IMR-90 (cell line): ENCODE measurements at regions not wholly inside any gene's neighbourhood (a gene's known extent, or its start where the extent isn't known, plus 50 kb on each side); places are given as distances from the start of the nearest gene placed in this dataset.

ENCODE experiments used
- ATAC-seq: fragments of 200-7000 bp; cut with Tn5 transposase; 2 replicates; pipeline ENCODE4 v1.9.1; 2020; ENCODE audit warnings: low read depth, mild to moderate bottlenecking, moderate library complexity
- BruUV-seq: library from RNA; stranded (reverse); fragments of 400-500 nt; replicated peaks from 2 replicates; lab custom pipeline; 2021; lab: Mats Ljungman, UMichigan
- CTCF ChIA-PET: fragments of 300-600 bp; formaldehyde crosslinking; extraction: SDS; loops from one replicate; lab custom pipeline; 2021; ENCODE audit warnings: antibody characterized with exemption; lab: Yijun Ruan, JAX
- POLR2A ChIA-PET: fragments of 300-600 bp; sonication (Branson Sonifier 250); formaldehyde crosslinking; loops from one replicate; lab custom pipeline; 2022; ENCODE audit warnings: antibody characterized with exemption; ENCODE audit not compliant: unreplicated experiment; lab: Charles Lee
- DNase-seq: peaks from one replicate; pipeline ENCODE4 v3.0.0; 2013
- H2AFZ ChIP-seq: replicated peaks from 2 replicates; pipeline ENCODE3; 2013; ENCODE audit warnings: low read length, mild to moderate bottlenecking; ENCODE audit not compliant: poor library complexity
- H2AK5ac ChIP-seq: 2 replicates; pipeline ENCODE4 v1.6.1; 2013; ENCODE audit warnings: low read depth, low read length, inconsistent platforms
- H2AK9ac ChIP-seq: replicated peaks from 2 replicates; pipeline ENCODE3; 2013; ENCODE audit warnings: mild to moderate bottlenecking, low read depth, low read length, moderate library complexity; ENCODE audit not compliant: poor library complexity
- H2BK120ac ChIP-seq: 2 replicates; pipeline ENCODE4 v1.6.1; 2013; ENCODE audit warnings: low read depth, low read length, inconsistent platforms
- H2BK15ac ChIP-seq: 3 replicates; pipeline ENCODE4 v1.6.1; 2013; ENCODE audit warnings: low read depth, low read length, inconsistent platforms
- H2BK20ac ChIP-seq: 2 replicates; pipeline ENCODE4 v1.6.1; 2013; ENCODE audit warnings: low read depth, mild to moderate bottlenecking, inconsistent platforms, low read length, moderate library complexity
- H2BK5ac ChIP-seq: 2 replicates; pipeline ENCODE4 v1.6.1; 2013; ENCODE audit warnings: mild to moderate bottlenecking, low read depth, low read length, inconsistent platforms; ENCODE audit not compliant: poor library complexity, severe bottlenecking
- H3K14ac ChIP-seq: replicated peaks from 2 replicates; pipeline ENCODE4 v1.6.1; 2013; ENCODE audit warnings: low read depth, low read length, inconsistent platforms
- H3K18ac ChIP-seq: 2 replicates; pipeline ENCODE4 v1.6.1; 2013; ENCODE audit warnings: low read depth, low read length, control low read depth
- H3K23ac ChIP-seq: 2 replicates; pipeline ENCODE4 v1.6.1; 2013; ENCODE audit warnings: low read depth, low read length, inconsistent platforms
- H3K27ac ChIP-seq: 2 replicates; pipeline ENCODE4 v1.5.1; 2013; ENCODE audit warnings: mild to moderate bottlenecking, control low read depth, low read length; ENCODE audit not compliant: insufficient read depth
- H3K27me3 ChIP-seq: 2 replicates; pipeline ENCODE4 v1.6.1; 2013; ENCODE audit warnings: low read length; ENCODE audit not compliant: control insufficient read depth, insufficient read depth
- H3K36me3 ChIP-seq: 2 replicates; pipeline ENCODE4 v1.6.1; 2013; ENCODE audit warnings: low read length, mixed read lengths; ENCODE audit not compliant: control insufficient read depth, insufficient read depth
- H3K4ac ChIP-seq: 2 replicates; pipeline ENCODE4 v1.6.1; 2013; ENCODE audit warnings: low read depth, low read length, inconsistent platforms
- H3K4me1 ChIP-seq: 2 replicates; pipeline ENCODE4 v1.6.1; 2013; ENCODE audit warnings: low read length, mixed read lengths; ENCODE audit not compliant: control insufficient read depth, insufficient read depth
- H3K4me2 ChIP-seq: 2 replicates; pipeline ENCODE4 v1.6.1; 2013; ENCODE audit warnings: low read depth, mild to moderate bottlenecking, control low read depth, low read length, moderate library complexity
- H3K4me3 ChIP-seq: 2 replicates; pipeline ENCODE4 v1.5.1; 2013; ENCODE audit warnings: low read depth, mild to moderate bottlenecking, control low read depth, low read length, moderate library complexity; ENCODE audit not compliant: insufficient read depth
- H3K56ac ChIP-seq: 2 replicates; pipeline ENCODE4 v1.6.1; 2013; ENCODE audit warnings: low read length, inconsistent platforms; ENCODE audit not compliant: insufficient read depth; ENCODE audit errors: extremely low read depth
- H3K79me1 ChIP-seq, 2 experiments: 2 replicates each; pipeline ENCODE4 v1.6.1; 2013; ENCODE audit warnings: low read length in 2 of 2, inconsistent platforms in 1 of 2, low read depth in 1 of 2
- H3K9ac ChIP-seq: 2 replicates; pipeline ENCODE4 v1.6.1; 2013; ENCODE audit warnings: low read depth, low read length, control low read depth
- H3K9me1 ChIP-seq: 2 replicates; pipeline ENCODE4 v1.6.1; 2013; ENCODE audit warnings: low read length, inconsistent platforms; ENCODE audit not compliant: insufficient read depth
- H3K9me3 ChIP-seq: 2 replicates; pipeline ENCODE4 v1.6.1; 2013; ENCODE audit warnings: low read length; ENCODE audit not compliant: control insufficient read depth, insufficient read depth
- H4K20me1 ChIP-seq: 2 replicates; pipeline ENCODE4 v1.6.1; 2013; ENCODE audit warnings: low read length, inconsistent platforms; ENCODE audit not compliant: insufficient read depth
- H4K5ac ChIP-seq: 2 replicates; pipeline ENCODE4 v1.6.1; 2013; ENCODE audit warnings: mild to moderate bottlenecking, low read depth, low read length, control low read depth
- H4K8ac ChIP-seq, 2 experiments: 2 replicates each; pipeline ENCODE4 v1.6.1; 2013; ENCODE audit warnings: low read depth in 2 of 2, low read length in 2 of 2, control low read depth in 1 of 2, inconsistent platforms in 1 of 2
- H4K91ac ChIP-seq: 2 replicates; pipeline ENCODE4 v1.6.1; 2013; ENCODE audit warnings: low read depth, low read length, inconsistent platforms; ENCODE audit not compliant: insufficient read depth
- BHLHE40 ChIP-seq: fragments of 150-350 bp; IDR thresholded peaks from 2 replicates; pipeline ENCODE4 v1.6.1; 2016; ENCODE audit warnings: mild to moderate bottlenecking, low read depth, low read length
- CEBPB ChIP-seq: IDR thresholded peaks from 2 replicates; pipeline ENCODE4 v1.6.1; 2012; ENCODE audit warnings: low read depth, low read length, improper control_type of control experiment
- CHD1 ChIP-seq: IDR thresholded peaks from 2 replicates; pipeline ENCODE4 v1.6.1; 2012; ENCODE audit warnings: low read depth, low read length, improper control_type of control experiment
- CTCF ChIP-seq: conservative IDR thresholded peaks from 2 replicates; pipeline ENCODE4 v1.5.1; 2012; ENCODE audit warnings: mild to moderate bottlenecking, low read depth, low read length, improper control_type of control experiment
- FOS ChIP-seq: fragments of 150-350 bp; IDR thresholded peaks from 2 replicates; pipeline ENCODE4 v1.6.1; 2016; ENCODE audit warnings: low read depth, low read length
- MAFK ChIP-seq: IDR thresholded peaks from 2 replicates; pipeline ENCODE4 v1.6.1; 2012; ENCODE audit warnings: low read depth, low read length, improper control_type of control experiment
- MAZ ChIP-seq: IDR thresholded peaks from 2 replicates; pipeline ENCODE4 v1.6.1; 2012; ENCODE audit warnings: low read depth, mild to moderate bottlenecking, low read length, improper control_type of control experiment, moderate library complexity, borderline replicate concordance
- MXI1 ChIP-seq: IDR thresholded peaks from 2 replicates; pipeline ENCODE4 v1.6.1; 2012; ENCODE audit warnings: low read depth, mild to moderate bottlenecking, low read length, moderate library complexity, borderline replicate concordance
- NFE2L2 ChIP-seq: fragments of 150-350 bp; IDR thresholded peaks from 2 replicates; pipeline ENCODE4 v1.6.1; 2016; ENCODE audit warnings: low read depth, mild to moderate bottlenecking, low read length
- POLR2A ChIP-seq: IDR thresholded peaks from 2 replicates; pipeline ENCODE4 v1.6.1; 2012; ENCODE audit warnings: mild to moderate bottlenecking, low read depth, low read length
- RAD21 ChIP-seq: IDR thresholded peaks from 2 replicates; pipeline ENCODE4 v1.6.1; 2012; ENCODE audit warnings: low read length, improper control_type of control experiment
- RCOR1 ChIP-seq: IDR thresholded peaks from 2 replicates; pipeline ENCODE4 v1.6.1; 2012; ENCODE audit warnings: mild to moderate bottlenecking, low read length, improper control_type of control experiment; ENCODE audit not compliant: insufficient replicate concordance
- RFX5 ChIP-seq: IDR thresholded peaks from 2 replicates; pipeline ENCODE4 v1.8.0; 2012; ENCODE audit warnings: low read depth, mild to moderate bottlenecking, low read length, moderate library complexity
- SMC3 ChIP-seq: fragments of 150-350 bp; IDR thresholded peaks from 2 replicates; pipeline ENCODE4 v1.6.1; 2016; ENCODE audit warnings: low read depth, mild to moderate bottlenecking, antibody characterized with exemption, low read length, moderate library complexity
- WGBS, 2 experiments: methylation state at CpG; one replicate each; pipeline versions ENCODE4 v1.1.5 to v1.1.7; 2013; ENCODE audit warnings: missing lambda C conversion rate in 2 of 2; ENCODE audit not compliant: insufficient read length in 1 of 2; ENCODE audit errors: extremely low coverage in 2 of 2; 5-methylcytosine and 5-hydroxymethylcytosine counted together
- dilution Hi-C: fragments of 300-500 bp; cut with HindIII; formaldehyde crosslinking; loops from one replicate; pipeline ENCODE4 v1.14.3; 2018; ENCODE audit warnings: low sequenced_read_pairs; ENCODE audit not compliant: unreplicated experiment
- in situ Hi-C: fragments of 300-500 bp; cut with MboI; formaldehyde crosslinking; loops from 3 replicates; pipeline ENCODE4 v1.14.3; 2019; ENCODE audit warnings: low sequenced_read_pairs, inconsistent platforms, mixed read lengths
- intact Hi-C: fragments of 100-400 bp; cut with micrococcal nuclease; formaldehyde crosslinking; loops from 2 replicates; pipeline ENCODE4 v1.10.0; 2022
- TF ChIP-seq, protein P1 (sequence below): fragments of 150-350 bp; IDR thresholded peaks from 2 replicates; pipeline ENCODE4 v1.6.1; 2016; ENCODE audit warnings: low read depth, mild to moderate bottlenecking, low read length, moderate library complexity, borderline replicate concordance
- TF ChIP-seq, protein P2 (sequence below): fragments of 150-350 bp; IDR thresholded peaks from 2 replicates; pipeline ENCODE4 v1.6.1; 2017; ENCODE audit warnings: mild to moderate bottlenecking, antibody characterized with exemption, low read length, low read depth

DNA sequence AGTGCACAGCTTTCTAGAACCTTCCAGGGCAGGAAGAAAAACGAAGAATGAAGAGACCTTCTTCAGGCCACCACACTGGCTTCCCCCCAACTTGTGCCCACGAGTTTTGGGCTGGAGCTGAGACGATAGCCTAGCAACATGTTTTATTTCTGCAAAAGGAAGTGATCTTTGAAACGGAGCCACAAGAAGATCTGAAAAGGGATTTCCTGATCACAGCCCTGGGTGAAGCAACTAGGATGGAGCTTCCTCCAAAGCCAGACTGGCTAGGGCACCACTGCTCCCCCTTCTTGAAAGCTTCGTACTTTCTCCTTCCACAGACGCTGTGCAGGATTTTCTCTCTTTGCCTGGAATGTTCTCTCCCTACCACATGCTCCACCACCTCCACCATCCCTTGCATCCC is 418.3 kb downstream of the MED13L start:
- H2BK5ac ChIP-seq: no peak overlapping the region
- peaks cover 6% of the 10 kb centered on the region for H3K27me3 ChIP-seq
- no peak overlapping the region for H3K27ac ChIP-seq
- H2BK120ac ChIP-seq: no peak overlapping the region
- CTCF ChIA-PET: no interaction called here
- H3K36me3 ChIP-seq: no peaks in the 10 kb centered on the region
- no peak overlapping the region for H2BK15ac ChIP-seq
- in situ Hi-C loops (no loop called here), dilution Hi-C loops (no loop called here), intact Hi-C loops (no loop called here)
- H4K91ac ChIP-seq: no peak overlapping the region
- no peak overlapping the region for H4K8ac ChIP-seq
- no peaks in the 10 kb centered on the region for H3K9me3 ChIP-seq
- no peak overlapping the region for H3K14ac ChIP-seq
- ATAC-seq (no peak), DNase-seq (no peak)
- BruUV-seq: no TSS peak
- no peak overlapping the region for H3K56ac ChIP-seq
- no peak overlapping the region for H2AFZ ChIP-seq
- no peak overlapping the region for H2BK20ac ChIP-seq
- no peak overlapping the region for H3K4ac ChIP-seq
- no peak overlapping the region for H3K4me2 ChIP-seq
- no peak overlapping the region for H3K9ac ChIP-seq
- no peaks in the 10 kb centered on the region for H3K9me1 ChIP-seq
- TF ChIP-seq CEBPB (no peak), POLR2A (no peak), MAZ (no peak), RAD21 (no peak), SMC3 (no peak), MAFK (no peak), CTCF (no peak), MXI1 (no peak), CHD1 (no peak), RCOR1 (no peak), BHLHE40 (no peak), RFX5 (no peak), NFE2L2 (no peak), FOS (no peak)
- TF ChIP-seq, protein P1, sequence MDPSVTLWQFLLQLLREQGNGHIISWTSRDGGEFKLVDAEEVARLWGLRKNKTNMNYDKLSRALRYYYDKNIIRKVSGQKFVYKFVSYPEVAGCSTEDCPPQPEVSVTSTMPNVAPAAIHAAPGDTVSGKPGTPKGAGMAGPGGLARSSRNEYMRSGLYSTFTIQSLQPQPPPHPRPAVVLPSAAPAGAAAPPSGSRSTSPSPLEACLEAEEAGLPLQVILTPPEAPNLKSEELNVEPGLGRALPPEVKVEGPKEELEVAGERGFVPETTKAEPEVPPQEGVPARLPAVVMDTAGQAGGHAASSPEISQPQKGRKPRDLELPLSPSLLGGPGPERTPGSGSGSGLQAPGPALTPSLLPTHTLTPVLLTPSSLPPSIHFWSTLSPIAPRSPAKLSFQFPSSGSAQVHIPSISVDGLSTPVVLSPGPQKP: no peak
- TF ChIP-seq, protein P2, sequence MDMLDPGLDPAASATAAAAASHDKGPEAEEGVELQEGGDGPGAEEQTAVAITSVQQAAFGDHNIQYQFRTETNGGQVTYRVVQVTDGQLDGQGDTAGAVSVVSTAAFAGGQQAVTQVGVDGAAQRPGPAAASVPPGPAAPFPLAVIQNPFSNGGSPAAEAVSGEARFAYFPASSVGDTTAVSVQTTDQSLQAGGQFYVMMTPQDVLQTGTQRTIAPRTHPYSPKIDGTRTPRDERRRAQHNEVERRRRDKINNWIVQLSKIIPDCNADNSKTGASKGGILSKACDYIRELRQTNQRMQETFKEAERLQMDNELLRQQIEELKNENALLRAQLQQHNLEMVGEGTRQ: no peak
- H2AK9ac ChIP-seq: no peak overlapping the region
- POLR2A ChIA-PET: no interaction called here
- H3K23ac ChIP-seq: no peak overlapping the region
- H3K4me1 ChIP-seq: no peaks in the 10 kb centered on the region
- H4K20me1 ChIP-seq: no peaks in the 10 kb centered on the region
- 45% methylated on average over 5 of the region's 6 CpGs; no CpG with 5 or more reads in 1 of the 2 experiments for WGBS, 2 experiments
- no peaks in the 10 kb centered on the region for H3K79me1 ChIP-seq
- no peak overlapping the region for H4K5ac ChIP-seq
- H2AK5ac ChIP-seq: no peak overlapping the region
- no peak overlapping the region for H3K18ac ChIP-seq
- no peak overlapping the region for H3K4me3 ChIP-seq
